Prostate gland (tissue), 2 donors: ENCODE measurements at regions not wholly inside any gene's neighbourhood (a gene's known extent, or its start where the extent isn't known, plus 50 kb on each side); places are given as distances from the start of the nearest gene placed in this dataset.

ENCODE experiments used
- CTCF ChIP-seq, 4 experiments: fragments of 200-600 bp in 2 of 4; fragments of 450-650 bp in 2 of 4; sonication (generic) in 2 of 4; IDR thresholded peaks; 1 replicate in 3 of 4; 2 replicates in 1 of 4; pipeline ENCODE4 v1.5.1; 2016 to 2019; ENCODE audit warnings: antibody characterized with exemption in 4 of 4, mild to moderate bottlenecking in 2 of 4, moderate library complexity in 2 of 4
- POLR2A ChIP-seq: fragments of 450-650 bp; IDR thresholded peaks from one replicate; pipeline ENCODE4 v1.6.1; 2016; ENCODE audit warnings: antibody characterized with exemption, mild to moderate bottlenecking

GRCh38 chr5:145316282-145316681, 518.9 kb downstream of the PRELID2 start:
- TF ChIP-seq CTCF (IDR thresholded peaks at IDR 0.05): no peak
- TF ChIP-seq POLR2A: no peak
